Osteocyte (in vitro differentiated cells): ENCODE measurements at regions not wholly inside any gene's neighbourhood (a gene's known extent, or its start where the extent isn't known, plus 50 kb on each side); places are given as distances from the start of the nearest gene placed in this dataset.

Experiments
- DNase-seq: peaks from one replicate; pipeline ENCODE4 v3.0.0; 2021; ENCODE audit warnings: mixed read lengths; ENCODE audit not compliant: unreplicated experiment; ENCODE audit errors: extremely low spot score
- H3K27ac Mint-ChIP-seq: one replicate; pipeline ENCODE4 v1.8.0; 2021; ENCODE audit warnings: mild to moderate bottlenecking, mixed read lengths; ENCODE audit not compliant: unreplicated experiment
- H3K27me3 Mint-ChIP-seq: one replicate; pipeline ENCODE4 v1.8.0; 2021; ENCODE audit warnings: mixed read lengths; ENCODE audit not compliant: unreplicated experiment
- H3K36me3 Mint-ChIP-seq: one replicate; pipeline ENCODE4 v1.8.0; 2021; ENCODE audit warnings: mixed read lengths; ENCODE audit not compliant: unreplicated experiment
- H3K4me1 Mint-ChIP-seq: one replicate; pipeline ENCODE4 v1.8.0; 2021; ENCODE audit warnings: mixed read lengths; ENCODE audit not compliant: unreplicated experiment
- H3K4me3 Mint-ChIP-seq: one replicate; pipeline ENCODE4 v1.8.0; 2021; ENCODE audit warnings: mild to moderate bottlenecking, moderate library complexity, mixed read lengths; ENCODE audit not compliant: unreplicated experiment
- H3K9me3 Mint-ChIP-seq: one replicate; pipeline ENCODE4 v1.8.0; 2021; ENCODE audit warnings: mixed read lengths; ENCODE audit not compliant: unreplicated experiment
- CTCF ChIP-seq: fragments of 200-600 bp; sonication (generic); IDR thresholded peaks from 2 replicates; pipeline ENCODE4 v1.5.0; 2021; ENCODE audit warnings: antibody characterized with exemption, mild to moderate bottlenecking, moderate library complexity

DNA sequence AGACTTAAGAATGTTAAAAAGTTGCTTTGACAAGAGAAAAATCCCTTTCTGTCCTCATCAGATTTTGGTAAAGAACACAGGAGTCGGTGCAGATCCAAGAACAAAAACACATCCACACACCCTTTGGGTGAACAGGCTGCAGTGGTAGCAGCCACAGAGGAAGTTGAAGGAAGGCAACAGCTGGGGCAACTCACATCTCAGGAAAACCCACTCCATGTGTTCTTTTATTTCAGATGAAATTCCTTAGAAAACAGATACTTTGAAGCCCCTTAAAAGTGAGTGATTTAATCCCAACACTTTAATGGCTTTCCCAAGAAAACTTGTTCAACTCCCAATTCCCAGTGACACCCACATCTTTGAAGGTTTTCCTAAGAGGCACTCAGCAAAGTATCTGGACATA is 271.3 kb downstream of the ICOS start:
- no peak overlapping the region for H3K27ac Mint-ChIP-seq
- DNase-seq = no peak
- H3K4me3 Mint-ChIP-seq = no peak overlapping the region
- H3K27me3 Mint-ChIP-seq = peaks cover 43% of the 10 kb centered on the region
- H3K36me3 Mint-ChIP-seq = no peaks in the 10 kb centered on the region
- TF ChIP-seq CTCF = no peak
- no peaks in the 10 kb centered on the region for H3K4me1 Mint-ChIP-seq
- H3K9me3 Mint-ChIP-seq = no peaks in the 10 kb centered on the region

- H3K36me3 Mint-ChIP-seq = peaks cover 3% of the 10 kb centered on the region
- no peak for TF ChIP-seq CTCF
Measured at GRCh38 chr2:204213588-204213987, 277.0 kb downstream of the ICOS start.

DNA sequence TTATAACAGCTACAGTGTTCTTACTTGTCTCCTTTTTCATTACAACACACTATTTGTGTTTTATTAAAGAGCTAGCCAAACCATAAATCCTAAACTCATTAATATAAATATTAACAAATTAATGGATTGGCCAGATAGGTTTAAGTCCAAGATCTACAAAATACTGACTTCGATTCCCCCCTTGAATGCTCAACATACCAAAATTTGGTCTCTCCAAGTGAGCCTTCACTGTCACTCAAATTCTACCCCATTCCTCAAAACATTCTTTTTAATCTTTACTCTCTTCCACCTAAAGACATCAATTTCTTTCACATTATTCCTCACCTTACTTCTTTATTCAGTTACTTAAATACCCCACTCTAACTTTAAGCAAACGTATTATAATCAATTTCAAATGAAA is 281.5 kb downstream of the ICOS start:
- TF ChIP-seq CTCF = no peak
- H3K4me1 Mint-ChIP-seq = no peaks in the 10 kb centered on the region
- peaks cover 18% of the 10 kb centered on the region for H3K27me3 Mint-ChIP-seq
- DNase-seq = no peak
- H3K27ac Mint-ChIP-seq = no peak overlapping the region
- peaks cover 15% of the 10 kb centered on the region for H3K9me3 Mint-ChIP-seq
- H3K36me3 Mint-ChIP-seq = peaks cover 3% of the 10 kb centered on the region
- no peak overlapping the region for H3K4me3 Mint-ChIP-seq

More at GRCh38 chr2:204213588-204213987, 277.0 kb downstream of the ICOS start:
- H3K4me3 Mint-ChIP-seq = no peak overlapping the region
- no peak for DNase-seq
- no peaks in the 10 kb centered on the region for H3K4me1 Mint-ChIP-seq
- peaks cover 15% of the 10 kb centered on the region for H3K9me3 Mint-ChIP-seq
- peaks cover 16% of the 10 kb centered on the region for H3K27me3 Mint-ChIP-seq
- H3K27ac Mint-ChIP-seq = no peak overlapping the region

DNA sequence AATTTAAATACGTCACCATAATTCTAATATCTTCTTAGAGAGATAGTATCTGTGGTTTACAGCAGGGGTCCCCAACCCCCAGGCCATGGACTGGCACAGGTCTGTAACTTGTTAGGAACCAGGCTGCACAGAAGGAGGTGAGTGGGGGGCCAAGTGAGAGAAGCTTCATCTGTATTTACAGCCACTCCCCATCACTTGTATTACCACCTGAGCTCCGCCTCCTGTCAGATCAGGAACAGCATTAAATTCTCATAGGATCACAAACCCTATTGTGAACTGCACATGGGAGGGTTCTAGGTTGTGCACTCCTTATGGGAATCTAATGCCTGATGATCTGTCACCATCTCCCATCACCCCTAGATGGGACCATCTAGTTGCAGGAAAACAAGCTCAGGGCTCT is 282.6 kb downstream of the ICOS start:
- H3K27ac Mint-ChIP-seq = no peak overlapping the region
- peak; percentile 54 for DNase-seq
- H3K4me1 Mint-ChIP-seq = no peaks in the 10 kb centered on the region
- H3K4me3 Mint-ChIP-seq = no peak overlapping the region
- peaks cover 15% of the 10 kb centered on the region for H3K9me3 Mint-ChIP-seq
- H3K27me3 Mint-ChIP-seq = peaks cover 17% of the 10 kb centered on the region
- peaks cover 3% of the 10 kb centered on the region for H3K36me3 Mint-ChIP-seq
- TF ChIP-seq CTCF = no peak

DNA sequence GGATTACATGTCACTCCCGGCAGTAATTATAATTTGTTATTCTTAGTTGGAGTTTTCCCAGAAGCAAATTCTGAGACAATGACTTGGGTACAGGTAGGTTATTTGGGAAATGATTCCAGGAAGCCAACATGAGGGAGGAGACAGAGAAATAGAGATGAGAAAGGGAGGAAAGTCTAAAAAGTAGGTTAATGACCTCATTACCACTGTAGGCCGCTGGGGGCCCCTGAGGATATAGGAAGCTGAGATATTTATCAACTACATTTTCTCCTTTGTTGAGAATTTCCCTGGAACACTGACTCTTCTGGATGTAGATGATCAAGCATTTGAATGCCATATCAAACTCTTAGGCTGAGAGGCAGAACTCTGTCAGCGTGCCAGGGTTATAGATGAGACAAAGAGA is 284.3 kb downstream of the ICOS start:
- H3K36me3 Mint-ChIP-seq = no peaks in the 10 kb centered on the region
- peaks cover 28% of the 10 kb centered on the region for H3K27me3 Mint-ChIP-seq
- H3K9me3 Mint-ChIP-seq = peaks cover 11% of the 10 kb centered on the region
- H3K4me1 Mint-ChIP-seq = no peaks in the 10 kb centered on the region
- H3K4me3 Mint-ChIP-seq = no peak overlapping the region
- no peak for TF ChIP-seq CTCF
- H3K27ac Mint-ChIP-seq = no peak overlapping the region
- peak; percentile 34 for DNase-seq
